HEK293T (cell line): ENCODE measurements at regions not wholly inside any gene's neighbourhood (a gene's known extent, or its start where the extent isn't known, plus 50 kb on each side); places are given as distances from the start of the nearest gene placed in this dataset.

Source experiments
- BHLHE40 ChIP-seq: fragments of 450-650 bp; IDR thresholded peaks from 2 replicates; pipeline ENCODE4 v1.6.1; 2016; ENCODE audit warnings: mild to moderate bottlenecking, moderate library complexity, borderline replicate concordance
- FOXA1 ChIP-seq: fragments of 450-650 bp; IDR thresholded peaks from 2 replicates; pipeline ENCODE4 v1.6.1; 2016; ENCODE audit warnings: mild to moderate bottlenecking
- L3MBTL2 ChIP-seq: fragments of 450-650 bp; conservative IDR thresholded peaks from 2 replicates; pipeline ENCODE4 v1.6.1; 2016; ENCODE audit warnings: mild to moderate bottlenecking

DNA sequence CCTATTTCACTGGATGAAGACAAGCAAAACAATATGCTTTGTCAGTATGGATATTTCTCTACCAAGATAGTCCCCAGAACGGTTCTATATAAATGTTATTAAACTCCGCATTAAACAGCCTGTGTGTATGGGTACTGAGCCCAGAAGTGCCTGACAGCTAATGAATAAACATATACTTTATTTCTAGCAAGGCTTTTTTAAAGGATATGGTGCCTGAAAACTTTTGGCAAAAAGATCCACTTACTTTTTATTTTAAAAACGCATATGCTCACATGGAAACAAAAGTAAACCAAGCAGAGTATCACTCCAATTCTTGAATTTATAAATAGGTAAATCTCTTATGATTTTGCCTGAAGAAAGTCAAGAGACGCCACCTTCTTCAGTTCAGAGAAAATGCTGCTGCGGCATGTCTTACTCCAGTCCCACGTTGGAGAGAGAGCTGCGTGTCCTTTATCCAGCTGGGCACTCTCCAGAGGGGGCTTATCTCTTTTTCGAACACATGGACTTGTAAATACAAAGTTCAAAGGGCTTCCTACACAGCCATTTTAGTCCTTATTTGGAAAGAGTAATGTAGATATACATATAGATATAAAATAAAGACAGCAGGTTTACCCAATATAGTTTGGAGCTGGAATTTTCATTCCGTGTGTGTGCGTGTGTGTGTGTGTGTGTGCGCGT lies 264.2 kb downstream of the ADAMTS20 start:
- TF ChIP-seq BHLHE40 (no peak), L3MBTL2 (no peak), FOXA1 (no peak)
